LNCaP clone FGC (cell line): ENCODE measurements at regions not wholly inside any gene's neighbourhood (a gene's known extent, or its start where the extent isn't known, plus 50 kb on each side); places are given as distances from the start of the nearest gene placed in this dataset.
A peak's percentile ranks its signal among the peaks of the same experiment; 100 is the strongest.

ENCODE experiments used
- DNase-seq: peaks from one replicate; pipeline ENCODE4 v3.0.0-alpha.2; 2011; ENCODE audit warnings: low read depth
- H3K4me3 ChIP-seq: 2 replicates; pipeline ENCODE4 v1.5.1; 2011; ENCODE audit warnings: mild to moderate bottlenecking, low read depth, low read length, control low read depth
- CTCF ChIP-seq: IDR thresholded peaks from 2 replicates; pipeline ENCODE4 v1.5.1; 2012; ENCODE audit warnings: mild to moderate bottlenecking; ENCODE audit not compliant: control insufficient read depth, insufficient read depth; ENCODE audit errors: extremely low read depth

- TF ChIP-seq CTCF, result no peak
- no peak for DNase-seq
- H3K4me3 ChIP-seq, result no peak overlapping the region
Measured at GRCh38 chr5:104305602-104306001, 743.0 kb upstream of the NUDT12 start.

- H3K4me3 ChIP-seq, result no peak overlapping the region
- DNase-seq, result no peak
- TF ChIP-seq CTCF, result no peak
Measured at GRCh38 chr5:104299998-104300706, 737.6 kb upstream of the NUDT12 start.

- TF ChIP-seq CTCF, result no peak
- no peak for DNase-seq
- H3K4me3 ChIP-seq, result no peak overlapping the region
Measured at GRCh38 chr5:104298518-104298917, 735.9 kb upstream of the NUDT12 start.

- no peak overlapping the region for H3K4me3 ChIP-seq
- TF ChIP-seq CTCF, result no peak
- no peak for DNase-seq
Measured at GRCh38 chr5:104297076-104297475, 734.5 kb upstream of the NUDT12 start.

- TF ChIP-seq CTCF, result no peak
- DNase-seq, result no peak
- H3K4me3 ChIP-seq, result peak overlapping the region; percentile 10; the same call in 1 of the 2 replicates
Measured at GRCh38 chr5:104295991-104296390, 733.4 kb upstream of the NUDT12 start.

GRCh38 chr5:104283136-104283535, 720.5 kb upstream of the NUDT12 start:
- no peak for TF ChIP-seq CTCF
- DNase-seq, result no peak

GRCh38 chr5:104273725-104274124, 711.1 kb upstream of the NUDT12 start:
- TF ChIP-seq CTCF, result no peak
- DNase-seq, result no peak
- H3K4me3 ChIP-seq, result no peak overlapping the region

More at GRCh38 chr5:104283136-104283535, 720.5 kb upstream of the NUDT12 start:
- H3K4me3 ChIP-seq, result no peak overlapping the region
